GM23338 (cell line): ENCODE measurements at regions not wholly inside any gene's neighbourhood (a gene's known extent, or its start where the extent isn't known, plus 50 kb on each side); places are given as distances from the start of the nearest gene placed in this dataset.

ENCODE experiments used
- ATAC-seq: fragments of 200-7000 bp; cut with Tn5 transposase; 3 replicates; pipeline ENCODE4 v1.9.1; 2020
- DNase-seq: peaks from one replicate; pipeline ENCODE4 v3.0.0-alpha.2; 2015; ENCODE audit warnings: low spot score
- H2AFZ ChIP-seq: fragments of 200-600 bp; sonication (generic); 2 replicates; pipeline ENCODE4 v1.8.0; 2016; ENCODE audit warnings: antibody characterized with exemption, mild to moderate bottlenecking, moderate library complexity
- H3F3A ChIP-seq: fragments of 200-600 bp; sonication (generic); replicated peaks from 2 replicates; pipeline ENCODE4 v1.8.0; 2017; ENCODE audit warnings: antibody characterized with exemption, mixed run types, low read depth
- H3K27ac ChIP-seq: fragments of 200-600 bp; sonication (generic); 2 replicates; pipeline ENCODE4 v1.6.1; 2016; ENCODE audit warnings: low read depth
- H3K27me3 ChIP-seq: fragments of 200-600 bp; sonication (generic); 2 replicates; pipeline ENCODE4 v1.8.0; 2016; ENCODE audit warnings: mild to moderate bottlenecking, mixed run types, moderate library complexity; ENCODE audit not compliant: insufficient read depth
- H3K36me3 ChIP-seq: fragments of 200-600 bp; sonication (generic); 2 replicates; pipeline ENCODE4 v1.8.0; 2016; ENCODE audit warnings: mild to moderate bottlenecking; ENCODE audit not compliant: insufficient read depth
- H3K4me1 ChIP-seq: fragments of 200-600 bp; sonication (generic); 2 replicates; pipeline ENCODE4 v1.8.0; 2016; ENCODE audit warnings: mild to moderate bottlenecking, moderate library complexity; ENCODE audit not compliant: insufficient read depth
- H3K4me2 ChIP-seq: fragments of 200-600 bp; sonication (generic); 2 replicates; pipeline ENCODE4 v1.7.1; 2017; ENCODE audit warnings: mixed run types
- H3K4me3 ChIP-seq: fragments of 200-600 bp; sonication (generic); 2 replicates; pipeline ENCODE4 v1.6.1; 2016; ENCODE audit warnings: mixed run types
- H3K79me2 ChIP-seq: fragments of 200-600 bp; sonication (generic); replicated peaks from 2 replicates; pipeline ENCODE4 v1.8.0; 2017; ENCODE audit warnings: mild to moderate bottlenecking; ENCODE audit not compliant: insufficient read depth
- H3K9me2 ChIP-seq: fragments of 200-600 bp; sonication (generic); 2 replicates; pipeline ENCODE4 v1.8.0; 2017; ENCODE audit not compliant: insufficient read depth
- H4K20me1 ChIP-seq: fragments of 200-600 bp; sonication (generic); replicated peaks from 2 replicates; pipeline ENCODE4 v1.8.0; 2017; ENCODE audit warnings: mild to moderate bottlenecking; ENCODE audit not compliant: insufficient read depth
- H3K27ac Mint-ChIP-seq: 2 replicates; pipeline ENCODE4 v1.8.0; 2020; ENCODE audit warnings: inconsistent platforms, mild to moderate bottlenecking, moderate library complexity, mixed read lengths
- H3K27me3 Mint-ChIP-seq: 3 replicates; pipeline ENCODE4 v1.8.0; 2022; ENCODE audit warnings: low read depth, mild to moderate bottlenecking, moderate library complexity, mixed read lengths, inconsistent platforms; ENCODE audit not compliant: insufficient read depth, poor library complexity
- H3K36me3 Mint-ChIP-seq: 3 replicates; pipeline ENCODE4 v1.8.0; 2021; ENCODE audit warnings: low read depth, mild to moderate bottlenecking, inconsistent platforms, moderate library complexity, mixed read lengths
- H3K4me1 Mint-ChIP-seq: 3 replicates; pipeline ENCODE4 v1.8.0; 2020; ENCODE audit warnings: mild to moderate bottlenecking, inconsistent platforms, mixed read lengths
- H3K4me3 Mint-ChIP-seq: 3 replicates; pipeline ENCODE4 v1.8.0; 2021; ENCODE audit warnings: moderate library complexity, mild to moderate bottlenecking, inconsistent platforms, mixed read lengths
- H3K9me3 Mint-ChIP-seq: 3 replicates; pipeline ENCODE4 v1.8.0; 2020; ENCODE audit warnings: moderate library complexity, mild to moderate bottlenecking, inconsistent platforms, mixed read lengths
- CTCF ChIP-seq, 2 experiments: fragments of 200-600 bp in 1 of 2; sonication (generic) in 1 of 2; conservative IDR thresholded peaks; 2 replicates each; pipeline versions ENCODE4 v1.5.1 to v1.6.1; 2016 to 2017; ENCODE audit warnings: antibody characterized with exemption in 2 of 2, low read depth in 2 of 2, mild to moderate bottlenecking in 2 of 2, moderate library complexity in 1 of 2
- ETS1 ChIP-seq: IDR thresholded peaks from 2 replicates; pipeline ENCODE4 v1.6.1; 2016; ENCODE audit warnings: antibody characterized with exemption
- EZH2 ChIP-seq: fragments of 200-600 bp; sonication (generic); IDR thresholded peaks from one replicate; pipeline ENCODE4 v1.8.0; 2017; ENCODE audit warnings: antibody characterized with exemption, mild to moderate bottlenecking, low read depth; ENCODE audit not compliant: unreplicated experiment
- EZH2phosphoT487 ChIP-seq: fragments of 200-600 bp; sonication (generic); IDR thresholded peaks from one replicate; pipeline ENCODE4 v1.8.1; 2018; ENCODE audit warnings: antibody characterized with exemption; ENCODE audit not compliant: unreplicated experiment
- NANOG ChIP-seq: IDR thresholded peaks from 2 replicates; pipeline ENCODE4 v1.6.1; 2016; ENCODE audit warnings: antibody characterized with exemption, borderline replicate concordance
- POLR2AphosphoS5 ChIP-seq: IDR thresholded peaks from 2 replicates; pipeline ENCODE4 v1.6.1; 2016; ENCODE audit warnings: antibody characterized with exemption, low read depth
- REST ChIP-seq: IDR thresholded peaks from one replicate; pipeline ENCODE4 v1.6.1; 2018; ENCODE audit warnings: antibody characterized with exemption; ENCODE audit not compliant: unreplicated experiment
- STAT1 ChIP-seq: IDR thresholded peaks from one replicate; pipeline ENCODE4 v1.6.1; 2016; ENCODE audit warnings: antibody characterized with exemption; ENCODE audit not compliant: unreplicated experiment
- ZNF114 ChIP-seq: fragments of 250-450 bp; sonication (Bioruptor Pico); IDR thresholded peaks from 2 replicates; pipeline ENCODE4 v1.5.0; 2020; ENCODE audit warnings: mild to moderate bottlenecking, moderate library complexity
- ZNF331 ChIP-seq: fragments of 250-450 bp; sonication (Bioruptor Pico); IDR thresholded peaks from 2 replicates; pipeline ENCODE4 v1.5.0; 2020; ENCODE audit warnings: low read depth, mild to moderate bottlenecking, moderate library complexity

- no peak for TF ChIP-seq CTCF (conservative IDR thresholded peaks at IDR 0.05; ENCODE audit: low read depth in 2 of 2)
- TF ChIP-seq ZNF331 (CRISPR knock-in tag) = no peak
- TF ChIP-seq POLR2AphosphoS5 = no peak
- TF ChIP-seq EZH2 = no peak
These were observed 100.1 kb upstream of the BHLHE23 start for GRCh38 chr20:63106765-63107448.

GRCh38 chr20:63106108-63106764 lies 99.5 kb upstream of the BHLHE23 start:
- Mint-ChIP-seq H3K36me3 (no peaks in the 10 kb centered on the region), H3K4me1 (no peaks in the 10 kb centered on the region), H3K9me3 (peaks cover 10% of the 10 kb centered on the region), H3K27ac (no peak overlapping the region), H3K27me3 (peaks cover 26% of the 10 kb centered on the region), H3K4me3 (no peak overlapping the region)
- Histone ChIP-seq H3K27me3 (peaks cover 21% of the 10 kb centered on the region), H3K4me2 (no peak overlapping the region), H4K20me1 (no peaks in the 10 kb centered on the region), H2AFZ (no peak overlapping the region), H3K36me3 (no peaks in the 10 kb centered on the region), H3F3A (0 out of 2 replicates have a peak, but pooled peaks cover 2% of the 10 kb centered on the region), H3K9me2 (no peaks in the 10 kb centered on the region), H3K27ac (no peak overlapping the region), H3K4me3 (no peak overlapping the region), H3K4me1 (no peaks in the 10 kb centered on the region), H3K79me2 (no peaks in the 10 kb centered on the region)
- DNase-seq (no peak), ATAC-seq (no peak)
- TF ChIP-seq NANOG (no peak), EZH2 (no peak), REST (no peak), POLR2AphosphoS5 (no peak), STAT1 (no peak), ZNF114 (no peak), ZNF331 (CRISPR knock-in tag) (no peak), EZH2phosphoT487 (no peak), ETS1 (no peak)

More at GRCh38 chr20:63106765-63107448, 100.1 kb upstream of the BHLHE23 start:
- 0 out of 2 replicates have a peak, but pooled peaks cover 2% of the 10 kb centered on the region for H3F3A ChIP-seq
- no peak overlapping the region for H2AFZ ChIP-seq
- ATAC-seq (no peak), DNase-seq (no peak)
- H3K79me2 ChIP-seq = no peaks in the 10 kb centered on the region
- H3K27me3 Mint-ChIP-seq = peaks cover 19% of the 10 kb centered on the region
- H3K9me3 Mint-ChIP-seq = peaks cover 11% of the 10 kb centered on the region
- H3K4me2 ChIP-seq = no peak overlapping the region
- H3K4me3 Mint-ChIP-seq = no peak overlapping the region
- no peaks in the 10 kb centered on the region for H3K36me3 Mint-ChIP-seq
- peaks cover 17% of the 10 kb centered on the region for H3K27me3 ChIP-seq
- H3K4me1 Mint-ChIP-seq = no peaks in the 10 kb centered on the region
- H3K4me1 ChIP-seq = no peaks in the 10 kb centered on the region
- H3K27ac Mint-ChIP-seq = no peak overlapping the region
- H3K36me3 ChIP-seq = no peaks in the 10 kb centered on the region
- H4K20me1 ChIP-seq = no peaks in the 10 kb centered on the region
- H3K4me3 ChIP-seq = no peak overlapping the region
- H3K9me2 ChIP-seq = no peaks in the 10 kb centered on the region
- no peak overlapping the region for H3K27ac ChIP-seq
